Endothelial cell of umbilical vein (primary cell): ENCODE measurements at regions not wholly inside any gene's neighbourhood (a gene's known extent, or its start where the extent isn't known, plus 50 kb on each side); places are given as distances from the start of the nearest gene placed in this dataset.
"Not testable (repeated sequence)": the region's sequence is repeated elsewhere in the genome, so short reads cannot be mapped to it uniquely, and the experiment has no call there.

Experiments
- EZH2 ChIP-seq: IDR thresholded peaks from 2 replicates; pipeline ENCODE4 v1.6.1; 2012; ENCODE audit warnings: borderline replicate concordance, low read depth, mild to moderate bottlenecking, moderate library complexity, low read length, inconsistent platforms; ENCODE audit not compliant: severe bottlenecking
- JUN ChIP-seq: IDR thresholded peaks from 2 replicates; pipeline ENCODE4 v1.6.1; 2011; ENCODE audit warnings: borderline replicate concordance, low read depth; ENCODE audit not compliant: insufficient read length, insufficient read depth
- MYC ChIP-seq: IDR thresholded peaks from one replicate; pipeline ENCODE4 v1.6.1; 2011; ENCODE audit warnings: mild to moderate bottlenecking, low read depth, low read length
- POLR2AphosphoS5 ChIP-seq: IDR thresholded peaks from 2 replicates; pipeline ENCODE4 v1.6.1; 2012; ENCODE audit warnings: low read depth, mild to moderate bottlenecking, control low read depth, low read length, moderate library complexity; ENCODE audit not compliant: insufficient read depth
- TF ChIP-seq, protein P1 (sequence below), 2 donors: IDR thresholded peaks; 1 replicate in 1 of 2; 2 replicates in 1 of 2; pipeline ENCODE4 v1.5.1; 2011; ENCODE audit warnings: low read length in 2 of 2, mild to moderate bottlenecking in 2 of 2, moderate library complexity in 2 of 2, control low read depth in 1 of 2, inconsistent platforms in 1 of 2, low read depth in 1 of 2; ENCODE audit not compliant: insufficient read depth in 1 of 2; ENCODE audit errors: extremely low read depth in 1 of 2
- TF ChIP-seq, protein P2 (sequence below): IDR thresholded peaks from 2 replicates; pipeline ENCODE4 v1.6.1; 2011; ENCODE audit not compliant: insufficient read depth, insufficient read length

DNA sequence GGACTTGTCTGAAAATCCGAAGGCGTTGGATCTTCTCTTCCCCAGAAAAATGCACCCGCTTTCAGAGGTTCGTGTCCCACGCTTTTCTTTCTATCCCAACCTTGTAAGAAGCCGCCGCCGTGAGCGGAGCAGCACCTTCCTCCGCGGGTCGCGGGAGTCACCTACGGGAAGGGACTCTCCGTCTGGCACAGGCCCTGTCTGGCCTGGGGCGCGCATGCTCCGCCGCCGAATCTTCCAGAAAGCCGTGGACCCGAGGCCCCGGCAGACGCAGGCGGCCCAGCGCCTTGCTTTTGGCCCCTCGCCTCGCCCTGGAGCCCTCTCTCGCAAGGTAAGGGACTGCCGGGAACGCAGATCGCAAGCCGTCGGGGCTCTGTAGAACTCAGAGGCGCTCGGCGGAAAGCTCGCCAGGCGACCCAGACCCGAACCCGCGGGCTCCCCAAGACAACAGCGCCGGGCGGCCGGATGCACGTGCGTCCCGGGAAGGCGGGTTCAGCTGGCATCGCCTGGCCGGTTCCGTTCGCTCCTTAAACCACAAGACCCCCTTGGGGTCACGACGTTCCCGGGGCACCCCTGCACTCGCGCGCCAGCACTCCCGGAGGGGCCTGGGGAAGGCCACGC is 4055.2 kb upstream of the TPTE start:
- not testable (repeated sequence) for TF ChIP-seq EZH2, POLR2AphosphoS5, MYC, JUN
- TF ChIP-seq, protein P1, sequence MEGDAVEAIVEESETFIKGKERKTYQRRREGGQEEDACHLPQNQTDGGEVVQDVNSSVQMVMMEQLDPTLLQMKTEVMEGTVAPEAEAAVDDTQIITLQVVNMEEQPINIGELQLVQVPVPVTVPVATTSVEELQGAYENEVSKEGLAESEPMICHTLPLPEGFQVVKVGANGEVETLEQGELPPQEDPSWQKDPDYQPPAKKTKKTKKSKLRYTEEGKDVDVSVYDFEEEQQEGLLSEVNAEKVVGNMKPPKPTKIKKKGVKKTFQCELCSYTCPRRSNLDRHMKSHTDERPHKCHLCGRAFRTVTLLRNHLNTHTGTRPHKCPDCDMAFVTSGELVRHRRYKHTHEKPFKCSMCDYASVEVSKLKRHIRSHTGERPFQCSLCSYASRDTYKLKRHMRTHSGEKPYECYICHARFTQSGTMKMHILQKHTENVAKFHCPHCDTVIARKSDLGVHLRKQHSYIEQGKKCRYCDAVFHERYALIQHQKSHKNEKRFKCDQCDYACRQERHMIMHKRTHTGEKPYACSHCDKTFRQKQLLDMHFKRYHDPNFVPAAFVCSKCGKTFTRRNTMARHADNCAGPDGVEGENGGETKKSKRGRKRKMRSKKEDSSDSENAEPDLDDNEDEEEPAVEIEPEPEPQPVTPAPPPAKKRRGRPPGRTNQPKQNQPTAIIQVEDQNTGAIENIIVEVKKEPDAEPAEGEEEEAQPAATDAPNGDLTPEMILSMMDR (IDR thresholded peaks at IDR 0.05; ENCODE audit: extremely low read depth in 1 of 2, insufficient read depth in 1 of 2, low read depth in 1 of 2, low read length in 2 of 2): not testable (repeated sequence)
- TF ChIP-seq, protein P2, sequence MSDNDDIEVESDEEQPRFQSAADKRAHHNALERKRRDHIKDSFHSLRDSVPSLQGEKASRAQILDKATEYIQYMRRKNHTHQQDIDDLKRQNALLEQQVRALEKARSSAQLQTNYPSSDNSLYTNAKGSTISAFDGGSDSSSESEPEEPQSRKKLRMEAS: not testable (repeated sequence)
